ENCODE measurements at regions not wholly inside any gene's neighbourhood (a gene's known extent, or its start where the extent isn't known, plus 50 kb on each side); places are given as distances from the start of the nearest gene placed in this dataset.

GRCh38 chr2:209331291-209331844 is 92.5 kb upstream of the MAP2 start:
- TF ChIP-seq SIN3A (IDR thresholded peaks at IDR 0.05; ENCODE audit: borderline replicate concordance, insufficient read depth, low read length) (no peak), FOXP2 (optimal IDR thresholded peaks at IDR 0.05; ENCODE audit: borderline replicate concordance, extremely low read depth, extremely low read length, insufficient read depth) (no peak)

- TF ChIP-seq SIN3A (IDR thresholded peaks at IDR 0.05; ENCODE audit: borderline replicate concordance, insufficient read depth, low read length) (no peak), POLR2AphosphoS5 (IDR thresholded peaks at IDR 0.05; ENCODE audit: low read depth, low read length) (no peak), REST (IDR thresholded peaks at IDR 0.05; ENCODE audit: insufficient read depth in 1 of 2, low read depth in 2 of 2, low read length in 2 of 2) (no peak), FOXP2 (optimal IDR thresholded peaks at IDR 0.05; ENCODE audit: borderline replicate concordance, extremely low read depth, extremely low read length, insufficient read depth) (no peak), TAF1 (IDR thresholded peaks at IDR 0.05; ENCODE audit: borderline replicate concordance, insufficient read depth, low read length) (no peak)
Observed at GRCh38 chr2:209334188-209335017, 89.4 kb upstream of the MAP2 start.

GRCh38 chr2:209340522-209340921 is 83.3 kb upstream of the MAP2 start:
- TF ChIP-seq REST (IDR thresholded peaks at IDR 0.05; ENCODE audit: insufficient read depth in 1 of 2, low read depth in 2 of 2, low read length in 2 of 2) (no peak), TAF1 (IDR thresholded peaks at IDR 0.05; ENCODE audit: borderline replicate concordance, insufficient read depth, low read length) (no peak), FOXP2 (optimal IDR thresholded peaks at IDR 0.05; ENCODE audit: borderline replicate concordance, extremely low read depth, extremely low read length, insufficient read depth) (no peak), POLR2AphosphoS5 (IDR thresholded peaks at IDR 0.05; ENCODE audit: low read depth, low read length) (no peak), SIN3A (IDR thresholded peaks at IDR 0.05; ENCODE audit: borderline replicate concordance, insufficient read depth, low read length) (no peak)

- TF ChIP-seq SIN3A (IDR thresholded peaks at IDR 0.05; ENCODE audit: borderline replicate concordance, insufficient read depth, low read length) (no peak), REST (IDR thresholded peaks at IDR 0.05; ENCODE audit: insufficient read depth in 1 of 2, low read depth in 2 of 2, low read length in 2 of 2) (no peak), FOXP2 (optimal IDR thresholded peaks at IDR 0.05; ENCODE audit: borderline replicate concordance, extremely low read depth, extremely low read length, insufficient read depth) (no peak), POLR2AphosphoS5 (IDR thresholded peaks at IDR 0.05; ENCODE audit: low read depth, low read length) (no peak), TAF1 (IDR thresholded peaks at IDR 0.05; ENCODE audit: borderline replicate concordance, insufficient read depth, low read length) (no peak)
Observed at GRCh38 chr2:209344349-209344748, 79.5 kb upstream of the MAP2 start.

GRCh38 chr2:209348433-209348832 is 75.4 kb upstream of the MAP2 start:
- TF ChIP-seq FOXP2 (optimal IDR thresholded peaks at IDR 0.05; ENCODE audit: borderline replicate concordance, extremely low read depth, extremely low read length, insufficient read depth) (no peak), POLR2AphosphoS5 (IDR thresholded peaks at IDR 0.05; ENCODE audit: low read depth, low read length) (no peak), REST (IDR thresholded peaks at IDR 0.05; ENCODE audit: insufficient read depth in 1 of 2, low read depth in 2 of 2, low read length in 2 of 2) (no peak), SIN3A (IDR thresholded peaks at IDR 0.05; ENCODE audit: borderline replicate concordance, insufficient read depth, low read length) (no peak), TAF1 (IDR thresholded peaks at IDR 0.05; ENCODE audit: borderline replicate concordance, insufficient read depth, low read length) (no peak)

All from PFSK-1 (cell line).